ENCODE measurements at regions not wholly inside any gene's neighbourhood (a gene's known extent, or its start where the extent isn't known, plus 50 kb on each side); places are given as distances from the start of the nearest gene placed in this dataset.

GRCh38 chr18:10051877-10052631 is 138.2 kb downstream of the VAPA start:
- Histone ChIP-seq H3K79me2 (ENCODE audit: low read length) (no peaks in the 10 kb centered on the region), H3K4me2 (ENCODE audit: low read depth, low read length) (no peak overlapping the region), H2AFZ (ENCODE audit: low read length) (no peak overlapping the region), H3K4me1 (ENCODE audit: low read length) (no peaks in the 10 kb centered on the region), H4K20me1 (ENCODE audit: insufficient read depth, low read length) (no peaks in the 10 kb centered on the region), H3K27me3 (replicated peaks; ENCODE audit: insufficient read depth, low read length) (no peaks in the 10 kb centered on the region), H3K4me3 (ENCODE audit: low read length) (no peak overlapping the region), H3K36me3 (replicated peaks; ENCODE audit: insufficient read depth, low read length) (no peaks in the 10 kb centered on the region), H3K9ac (ENCODE audit: low read length) (no peak overlapping the region), H3K9me2 (replicated peaks; ENCODE audit: insufficient read depth, low read length) (no peaks in the 10 kb centered on the region), H3F3A (ENCODE audit: insufficient read depth, low read length) (no peaks in the 10 kb centered on the region), H3K9me3 (replicated peaks; ENCODE audit: insufficient read depth, low read length) (no peaks in the 10 kb centered on the region), H3K27ac (ENCODE audit: low read length) (no peak overlapping the region)
- no peak for DNase-seq
- TF ChIP-seq EZH2phosphoT487 (IDR thresholded peaks at IDR 0.05; ENCODE audit: low read length) (no peak), EZH2 (optimal IDR thresholded peaks at IDR 0.05; ENCODE audit: low read depth, low read length) (no peak), CTCF (IDR thresholded peaks at IDR 0.05; ENCODE audit: low read length) (no peak)

GRCh38 chr18:10052871-10053270 is 139.1 kb downstream of the VAPA start:
- H3K9me2 ChIP-seq (replicated peaks; ENCODE audit: insufficient read depth, low read length), result no peaks in the 10 kb centered on the region
- TF ChIP-seq EZH2 (optimal IDR thresholded peaks at IDR 0.05; ENCODE audit: low read depth, low read length), result no peak
- TF ChIP-seq CTCF (IDR thresholded peaks at IDR 0.05; ENCODE audit: low read length), result no peak
- no peak for TF ChIP-seq EZH2phosphoT487 (IDR thresholded peaks at IDR 0.05; ENCODE audit: low read length)
- H3K4me2 ChIP-seq (ENCODE audit: low read depth, low read length), result no peak overlapping the region
- no peak overlapping the region for H3K9ac ChIP-seq (ENCODE audit: low read length)
- no peaks in the 10 kb centered on the region for H3K4me1 ChIP-seq (ENCODE audit: low read length)
- no peak overlapping the region for H3K27ac ChIP-seq (ENCODE audit: low read length)
- no peaks in the 10 kb centered on the region for H3F3A ChIP-seq (ENCODE audit: insufficient read depth, low read length)
- H3K9me3 ChIP-seq (replicated peaks; ENCODE audit: insufficient read depth, low read length), result no peaks in the 10 kb centered on the region
- H2AFZ ChIP-seq (ENCODE audit: low read length), result no peak overlapping the region
- no peaks in the 10 kb centered on the region for H3K79me2 ChIP-seq (ENCODE audit: low read length)
- no peak overlapping the region for H3K4me3 ChIP-seq (ENCODE audit: low read length)
- DNase-seq, result no peak
- no peaks in the 10 kb centered on the region for H3K36me3 ChIP-seq (replicated peaks; ENCODE audit: insufficient read depth, low read length)
- H4K20me1 ChIP-seq (ENCODE audit: insufficient read depth, low read length), result no peaks in the 10 kb centered on the region
- no peaks in the 10 kb centered on the region for H3K27me3 ChIP-seq (replicated peaks; ENCODE audit: insufficient read depth, low read length)

- Histone ChIP-seq H3K9ac (ENCODE audit: low read length) (no peak overlapping the region), H3K79me2 (ENCODE audit: low read length) (no peaks in the 10 kb centered on the region), H2AFZ (ENCODE audit: low read length) (no peak overlapping the region), H4K20me1 (ENCODE audit: insufficient read depth, low read length) (no peaks in the 10 kb centered on the region), H3K4me3 (ENCODE audit: low read length) (no peak overlapping the region), H3K9me2 (replicated peaks; ENCODE audit: insufficient read depth, low read length) (no peaks in the 10 kb centered on the region), H3K4me1 (ENCODE audit: low read length) (no peaks in the 10 kb centered on the region), H3K4me2 (ENCODE audit: low read depth, low read length) (no peak overlapping the region), H3K27ac (ENCODE audit: low read length) (no peak overlapping the region), H3K9me3 (replicated peaks; ENCODE audit: insufficient read depth, low read length) (no peaks in the 10 kb centered on the region), H3K27me3 (replicated peaks; ENCODE audit: insufficient read depth, low read length) (no peaks in the 10 kb centered on the region), H3K36me3 (replicated peaks; ENCODE audit: insufficient read depth, low read length) (no peaks in the 10 kb centered on the region), H3F3A (ENCODE audit: insufficient read depth, low read length) (no peaks in the 10 kb centered on the region)
- TF ChIP-seq EZH2 (optimal IDR thresholded peaks at IDR 0.05; ENCODE audit: low read depth, low read length) (no peak), EZH2phosphoT487 (IDR thresholded peaks at IDR 0.05; ENCODE audit: low read length) (no peak), CTCF (IDR thresholded peaks at IDR 0.05; ENCODE audit: low read length) (no peak)
- DNase-seq, result no peak
Observed at GRCh38 chr18:10053861-10054260, 140.0 kb downstream of the VAPA start.

Data from MM.1S (cell line).